ENCODE measurements at regions not wholly inside any gene's neighbourhood (a gene's known extent, or its start where the extent isn't known, plus 50 kb on each side); places are given as distances from the start of the nearest gene placed in this dataset.

DNA sequence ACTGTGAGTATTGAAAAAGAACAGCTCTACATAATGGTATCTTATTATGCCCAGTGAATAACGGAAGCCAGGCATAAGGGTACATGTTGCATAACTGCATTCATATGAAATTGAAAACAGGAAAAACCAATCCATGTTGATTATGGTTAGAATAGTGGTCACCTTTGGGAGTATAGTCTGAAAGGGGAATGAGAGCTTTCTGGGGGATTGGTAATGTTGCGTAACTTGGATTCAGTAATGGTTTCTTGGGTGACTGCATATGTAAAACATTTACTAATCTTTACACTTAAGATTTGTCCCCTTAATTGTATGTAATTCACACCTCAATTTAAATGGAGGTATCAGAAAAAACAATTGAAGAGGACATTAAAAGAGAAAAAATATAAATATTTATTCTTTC is 292.1 kb downstream of the LMO4 start:
- Mint-ChIP-seq H3K36me3 (ENCODE audit: low read depth) (no peaks in the 10 kb centered on the region), H3K27me3 (no peaks in the 10 kb centered on the region), H3K4me1 (ENCODE audit: low read depth) (no peaks in the 10 kb centered on the region), H3K4me3 (no peak overlapping the region), H3K9me3 (no peaks in the 10 kb centered on the region), H3K27ac (no peak overlapping the region)
- POLR2A ChIA-PET: no interaction called here
- DNase-seq: no peak
- CTCF ChIA-PET: no interaction called here
- Histone ChIP-seq H3K27me3 (ENCODE audit: control insufficient read depth in 1 of 2, insufficient read depth in 2 of 2, low read length in 2 of 2) (no peaks in the 10 kb centered on the region), H3K9me3 (ENCODE audit: control insufficient read depth in 1 of 2, insufficient read depth in 1 of 2, low read length in 2 of 2) (peaks cover 5 to 11% of the 10 kb centered on the region in 2 experiments), H3K4me3 (ENCODE audit: low read length) (no peak overlapping the region), H3K27ac (ENCODE audit: low read depth in 1 of 2, low read length in 2 of 2) (no peak overlapping the region), H3K36me3 (ENCODE audit: insufficient read depth, low read length) (no peaks in the 10 kb centered on the region), H3K4me1 (ENCODE audit: insufficient read depth, low read length) (no peaks in the 10 kb centered on the region)
- TF ChIP-seq, protein P1, sequence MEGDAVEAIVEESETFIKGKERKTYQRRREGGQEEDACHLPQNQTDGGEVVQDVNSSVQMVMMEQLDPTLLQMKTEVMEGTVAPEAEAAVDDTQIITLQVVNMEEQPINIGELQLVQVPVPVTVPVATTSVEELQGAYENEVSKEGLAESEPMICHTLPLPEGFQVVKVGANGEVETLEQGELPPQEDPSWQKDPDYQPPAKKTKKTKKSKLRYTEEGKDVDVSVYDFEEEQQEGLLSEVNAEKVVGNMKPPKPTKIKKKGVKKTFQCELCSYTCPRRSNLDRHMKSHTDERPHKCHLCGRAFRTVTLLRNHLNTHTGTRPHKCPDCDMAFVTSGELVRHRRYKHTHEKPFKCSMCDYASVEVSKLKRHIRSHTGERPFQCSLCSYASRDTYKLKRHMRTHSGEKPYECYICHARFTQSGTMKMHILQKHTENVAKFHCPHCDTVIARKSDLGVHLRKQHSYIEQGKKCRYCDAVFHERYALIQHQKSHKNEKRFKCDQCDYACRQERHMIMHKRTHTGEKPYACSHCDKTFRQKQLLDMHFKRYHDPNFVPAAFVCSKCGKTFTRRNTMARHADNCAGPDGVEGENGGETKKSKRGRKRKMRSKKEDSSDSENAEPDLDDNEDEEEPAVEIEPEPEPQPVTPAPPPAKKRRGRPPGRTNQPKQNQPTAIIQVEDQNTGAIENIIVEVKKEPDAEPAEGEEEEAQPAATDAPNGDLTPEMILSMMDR (IDR thresholded peaks at IDR 0.05): no peak
- intact Hi-C loops (cut with DNase I, micrococcal nuclease): no loop called here
- ATAC-seq (ENCODE audit: poor library complexity): no peak

DNA sequence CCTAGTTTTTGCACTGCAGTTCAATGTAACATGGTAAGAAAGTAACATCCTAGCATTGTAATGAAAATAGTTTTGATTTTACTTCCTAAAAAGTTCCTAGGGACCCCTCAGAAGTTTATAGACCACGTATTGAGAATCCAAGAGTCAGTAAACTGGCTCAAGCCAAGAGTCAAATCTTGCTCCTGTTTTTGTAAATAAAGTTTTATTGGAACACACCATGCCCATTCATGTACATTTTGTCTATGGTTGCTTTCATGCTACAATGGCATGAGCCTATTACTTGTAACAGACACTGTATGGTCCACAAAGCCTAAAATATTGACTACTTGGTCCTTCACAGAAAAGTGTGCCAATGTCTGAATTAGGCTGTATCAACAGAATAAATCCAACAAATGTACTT is 301.0 kb downstream of the LMO4 start:
- H3K27ac ChIP-seq (ENCODE audit: low read depth in 1 of 2, low read length in 2 of 2): no peak overlapping the region
- H3K4me3 ChIP-seq (ENCODE audit: low read length): no peak overlapping the region
- Mint-ChIP-seq H3K9me3 (no peaks in the 10 kb centered on the region), H3K27me3 (no peaks in the 10 kb centered on the region), H3K4me3 (no peak overlapping the region), H3K4me1 (ENCODE audit: low read depth) (no peaks in the 10 kb centered on the region), H3K36me3 (ENCODE audit: low read depth) (no peaks in the 10 kb centered on the region), H3K27ac (no peak overlapping the region)
- intact Hi-C loops (cut with DNase I, micrococcal nuclease): no loop called here
- H3K27me3 ChIP-seq (ENCODE audit: control insufficient read depth in 1 of 2, insufficient read depth in 2 of 2, low read length in 2 of 2): no peaks in the 10 kb centered on the region
- peaks cover 0 to 8% of the 10 kb centered on the region in 2 experiments for H3K9me3 ChIP-seq (ENCODE audit: control insufficient read depth in 1 of 2, insufficient read depth in 1 of 2, low read length in 2 of 2)
- no peaks in the 10 kb centered on the region for H3K4me1 ChIP-seq (ENCODE audit: insufficient read depth, low read length)
- POLR2A ChIA-PET: no interaction called here
- ATAC-seq (ENCODE audit: poor library complexity) (no peak), DNase-seq (no peak)
- TF ChIP-seq, protein P1 (IDR thresholded peaks at IDR 0.05): no peak
- CTCF ChIA-PET: no interaction called here
- H3K36me3 ChIP-seq (ENCODE audit: insufficient read depth, low read length): no peaks in the 10 kb centered on the region

DNA sequence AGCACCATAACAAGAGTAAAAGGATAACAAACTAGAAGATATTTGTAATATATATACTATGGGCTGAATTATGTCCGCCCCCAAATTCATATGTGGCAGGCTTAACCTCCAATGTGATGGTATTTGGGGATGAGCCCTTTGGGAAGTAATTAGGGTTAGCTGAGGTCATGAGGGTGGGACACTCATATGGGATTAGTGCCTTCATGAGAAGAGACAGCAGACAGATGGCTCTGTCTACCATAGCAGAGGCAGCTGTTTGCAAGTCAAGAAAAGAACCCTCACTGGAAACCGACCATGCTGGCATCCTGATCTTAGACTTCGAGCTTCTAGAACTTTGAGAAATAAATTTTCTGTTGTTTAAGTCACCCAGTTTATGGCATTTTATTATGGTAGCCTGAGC is 303.6 kb downstream of the LMO4 start:
- Mint-ChIP-seq H3K27me3 (no peaks in the 10 kb centered on the region), H3K9me3 (no peaks in the 10 kb centered on the region), H3K36me3 (ENCODE audit: low read depth) (no peaks in the 10 kb centered on the region), H3K4me1 (ENCODE audit: low read depth) (no peaks in the 10 kb centered on the region), H3K27ac (no peak overlapping the region), H3K4me3 (no peak overlapping the region)
- POLR2A ChIA-PET: no interaction called here
- CTCF ChIA-PET: no interaction called here
- Histone ChIP-seq H3K27ac (ENCODE audit: low read depth in 1 of 2, low read length in 2 of 2) (no peak overlapping the region), H3K4me3 (ENCODE audit: low read length) (no peak overlapping the region), H3K4me1 (ENCODE audit: insufficient read depth, low read length) (no peaks in the 10 kb centered on the region), H3K27me3 (ENCODE audit: control insufficient read depth in 1 of 2, insufficient read depth in 2 of 2, low read length in 2 of 2) (no peaks in the 10 kb centered on the region), H3K36me3 (ENCODE audit: insufficient read depth, low read length) (no peaks in the 10 kb centered on the region), H3K9me3 (ENCODE audit: control insufficient read depth in 1 of 2, insufficient read depth in 1 of 2, low read length in 2 of 2) (peaks cover 0 to 15% of the 10 kb centered on the region in 2 experiments)
- no peak for DNase-seq
- intact Hi-C loops (cut with DNase I, micrococcal nuclease): no loop called here
- TF ChIP-seq, protein P1 (IDR thresholded peaks at IDR 0.05): no peak
- no peak for ATAC-seq (ENCODE audit: poor library complexity)

Data from CD4-positive, alpha-beta T cell (primary cell).